Testis (tissue), 2 donors: ENCODE measurements at regions not wholly inside any gene's neighbourhood (a gene's known extent, or its start where the extent isn't known, plus 50 kb on each side); places are given as distances from the start of the nearest gene placed in this dataset.

Source experiments
- CTCF ChIP-seq, 3 experiments: fragments of 450-650 bp in 2 of 3; fragments of 200-600 bp in 1 of 3; sonication (generic) in 1 of 3; IDR thresholded peaks; one replicate each; pipeline ENCODE4 v1.5.1; 2016 to 2019; ENCODE audit warnings: antibody characterized with exemption in 3 of 3, mild to moderate bottlenecking in 2 of 3, moderate library complexity in 1 of 3
- POLR2A ChIP-seq: fragments of 450-650 bp; IDR thresholded peaks from one replicate; pipeline ENCODE4 v1.6.1; 2017; ENCODE audit warnings: antibody characterized with exemption, mild to moderate bottlenecking, moderate library complexity

DNA sequence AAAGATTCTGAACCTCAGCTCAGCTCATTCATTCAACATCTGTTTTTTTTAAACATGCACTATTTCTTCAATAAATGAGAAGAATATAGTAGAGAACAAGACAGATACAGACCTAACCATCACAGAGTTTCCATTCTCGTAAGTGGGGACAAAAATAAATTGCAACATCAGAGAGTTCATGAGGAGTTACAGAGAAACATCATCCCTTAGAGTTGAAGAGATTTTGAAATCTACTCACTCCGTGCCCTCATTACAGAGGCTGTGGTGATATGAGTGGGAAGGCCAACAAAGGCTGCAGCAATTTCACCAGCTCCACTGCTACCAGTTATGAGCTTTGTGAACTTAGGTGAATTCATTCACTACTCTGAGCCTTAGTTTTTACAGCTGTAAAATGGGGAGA, 399.3 kb downstream of the BCL11A start:
- TF ChIP-seq CTCF (IDR thresholded peaks at IDR 0.05) (no peak), POLR2A (no peak)
